Esophagus muscularis mucosa (tissue), 4 donors: ENCODE measurements at regions not wholly inside any gene's neighbourhood (a gene's known extent, or its start where the extent isn't known, plus 50 kb on each side); places are given as distances from the start of the nearest gene placed in this dataset.

Source experiments
- EP300 ChIP-seq: sonication (generic); formaldehyde crosslinking; IDR thresholded peaks from one replicate; pipeline ENCODE4 v1.6.1; 2017; ENCODE audit warnings: antibody characterized with exemption
- POLR2A ChIP-seq: fragments of 450-650 bp; IDR thresholded peaks from one replicate; pipeline ENCODE4 v1.6.1; 2017; ENCODE audit warnings: antibody characterized with exemption, moderate library complexity, mild to moderate bottlenecking, low read depth
- POLR2AphosphoS5 ChIP-seq, 2 donors: sonication (generic); formaldehyde crosslinking; IDR thresholded peaks; one replicate each; pipeline ENCODE4 v1.6.1; 2017; ENCODE audit warnings: antibody characterized with exemption in 2 of 2
- TF ChIP-seq, protein P1 (sequence below), 3 experiments: fragments of 200-600 bp in 2 of 3; fragments of 450-650 bp in 1 of 3; sonication (generic) in 2 of 3; IDR thresholded peaks; one replicate each; pipeline ENCODE4 v1.5.1; 2017 to 2019; ENCODE audit warnings: antibody characterized with exemption in 3 of 3, mild to moderate bottlenecking in 2 of 3, moderate library complexity in 1 of 3

DNA sequence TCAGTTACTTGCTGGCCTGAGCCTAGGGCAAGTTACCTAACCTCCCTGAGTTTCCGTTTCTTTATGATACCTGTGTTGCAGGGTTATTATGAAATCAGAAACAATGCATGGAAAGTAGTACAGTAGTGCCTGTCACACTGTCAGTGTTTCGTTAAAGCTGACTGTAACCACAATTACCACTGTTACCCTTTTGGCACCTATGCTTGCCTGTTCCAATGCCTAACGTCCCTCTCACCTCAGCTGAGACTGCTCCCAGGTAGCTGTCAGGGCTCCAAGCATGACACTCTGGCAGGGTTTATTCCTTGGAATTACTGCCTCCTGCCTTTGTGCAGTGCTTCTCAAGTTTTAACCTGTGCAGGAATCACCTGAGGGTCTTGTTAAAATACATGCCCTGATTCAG, 135.2 kb upstream of the RBMS1 start:
- TF ChIP-seq POLR2A (no peak), EP300 (no peak), POLR2AphosphoS5 (IDR thresholded peaks at IDR 0.05) (no peak)
- TF ChIP-seq, protein P1, sequence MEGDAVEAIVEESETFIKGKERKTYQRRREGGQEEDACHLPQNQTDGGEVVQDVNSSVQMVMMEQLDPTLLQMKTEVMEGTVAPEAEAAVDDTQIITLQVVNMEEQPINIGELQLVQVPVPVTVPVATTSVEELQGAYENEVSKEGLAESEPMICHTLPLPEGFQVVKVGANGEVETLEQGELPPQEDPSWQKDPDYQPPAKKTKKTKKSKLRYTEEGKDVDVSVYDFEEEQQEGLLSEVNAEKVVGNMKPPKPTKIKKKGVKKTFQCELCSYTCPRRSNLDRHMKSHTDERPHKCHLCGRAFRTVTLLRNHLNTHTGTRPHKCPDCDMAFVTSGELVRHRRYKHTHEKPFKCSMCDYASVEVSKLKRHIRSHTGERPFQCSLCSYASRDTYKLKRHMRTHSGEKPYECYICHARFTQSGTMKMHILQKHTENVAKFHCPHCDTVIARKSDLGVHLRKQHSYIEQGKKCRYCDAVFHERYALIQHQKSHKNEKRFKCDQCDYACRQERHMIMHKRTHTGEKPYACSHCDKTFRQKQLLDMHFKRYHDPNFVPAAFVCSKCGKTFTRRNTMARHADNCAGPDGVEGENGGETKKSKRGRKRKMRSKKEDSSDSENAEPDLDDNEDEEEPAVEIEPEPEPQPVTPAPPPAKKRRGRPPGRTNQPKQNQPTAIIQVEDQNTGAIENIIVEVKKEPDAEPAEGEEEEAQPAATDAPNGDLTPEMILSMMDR (IDR thresholded peaks at IDR 0.05): no peak
